ENCODE measurements at regions not wholly inside any gene's neighbourhood (a gene's known extent, or its start where the extent isn't known, plus 50 kb on each side); places are given as distances from the start of the nearest gene placed in this dataset.

- no TSS peak for BruUV-seq (replicated peaks)
- TF ChIP-seq CTCF (IDR thresholded peaks at IDR 0.05; ENCODE audit: extremely low read depth in 1 of 2, insufficient read depth in 1 of 2, low read depth in 1 of 2, low read length in 2 of 2) (no peak), MAX (IDR thresholded peaks at IDR 0.05; ENCODE audit: insufficient read depth, insufficient read length) (no peak), POLR2A (IDR thresholded peaks at IDR 0.05; ENCODE audit: low read depth, low read length) (no peak), JUN (IDR thresholded peaks at IDR 0.05; ENCODE audit: borderline replicate concordance, insufficient read depth, insufficient read length, low read depth) (no peak), EZH2 (IDR thresholded peaks at IDR 0.05; ENCODE audit: borderline replicate concordance, low read depth, low read length, severe bottlenecking) (no peak), FOS (IDR thresholded peaks at IDR 0.05; ENCODE audit: borderline replicate concordance, insufficient read depth, low read length) (no peak), GATA2 (IDR thresholded peaks at IDR 0.05; ENCODE audit: insufficient read depth, insufficient read length, low read depth, low read length) (no peak), MYC (IDR thresholded peaks at IDR 0.05; ENCODE audit: low read depth, low read length) (no peak), POLR2AphosphoS5 (IDR thresholded peaks at IDR 0.05; ENCODE audit: insufficient read depth, low read depth, low read length) (no peak)
- dilution Hi-C loops (cut with MboI; ENCODE audit: extremely low pct_ligation_motif_present, low sequenced_read_pairs) = no loop called here
These were observed 397.6 kb downstream of the LIG4 start for GRCh38 chr13:107817647-107818287.

More at GRCh38 chr13:107817647-107818287, 397.6 kb downstream of the LIG4 start:
- Histone ChIP-seq H3K9me1 (replicated peaks; ENCODE audit: control insufficient read depth, extremely low read depth, insufficient read depth, low read length) (no peaks in the 10 kb centered on the region), H4K20me1 (replicated peaks; ENCODE audit: control insufficient read depth, extremely low read depth, insufficient read depth, low read length) (no peaks in the 10 kb centered on the region), H3K36me3 (ENCODE audit: control insufficient read depth in 2 of 2, extremely low read depth in 1 of 2, insufficient read depth in 2 of 2, low read length in 2 of 2) (no peaks in the 10 kb centered on the region), H3K9me3 (replicated peaks; ENCODE audit: control insufficient read depth, insufficient read depth, low read length) (no peaks in the 10 kb centered on the region), H3K9ac (replicated peaks; ENCODE audit: extremely low read depth, insufficient read depth, low read length) (no peak overlapping the region), H3K79me2 (ENCODE audit: control insufficient read depth, insufficient read depth, low read length) (no peaks in the 10 kb centered on the region), H3K27me3 (ENCODE audit: control insufficient read depth in 2 of 2, insufficient read depth in 2 of 2, low read length in 2 of 2) (no peaks in the 10 kb centered on the region), H3K4me3 (replicated peaks in 1 of 3; ENCODE audit: insufficient read depth in 1 of 3, low read depth in 1 of 3, low read length in 3 of 3) (no peak overlapping the region), H3K4me1 (ENCODE audit: control insufficient read depth, extremely low read depth, insufficient read depth, low read length) (peaks cover 4% of the 10 kb centered on the region), H2AFZ (ENCODE audit: low read depth, low read length) (no peak overlapping the region), H3K4me2 (ENCODE audit: insufficient read depth, low read length) (no peak overlapping the region), H3K27ac (ENCODE audit: insufficient read depth, low read depth, low read length) (no peak overlapping the region)
- intact Hi-C loops (cut with micrococcal nuclease) = no loop called here
- FAIRE-seq (no peak), DNase-seq (ENCODE audit: low read depth, low spot score) (no peak)
- ChIA-PET CTCF (no interaction called here), POLR2A (no interaction called here)
